GM04504 (cell line): ENCODE measurements at regions not wholly inside any gene's neighbourhood (a gene's known extent, or its start where the extent isn't known, plus 50 kb on each side); places are given as distances from the start of the nearest gene placed in this dataset.

ENCODE experiments used
- DNase-seq: peaks from one replicate; pipeline ENCODE4 v3.0.0-alpha.2; 2012; ENCODE audit warnings: low read depth

DNA sequence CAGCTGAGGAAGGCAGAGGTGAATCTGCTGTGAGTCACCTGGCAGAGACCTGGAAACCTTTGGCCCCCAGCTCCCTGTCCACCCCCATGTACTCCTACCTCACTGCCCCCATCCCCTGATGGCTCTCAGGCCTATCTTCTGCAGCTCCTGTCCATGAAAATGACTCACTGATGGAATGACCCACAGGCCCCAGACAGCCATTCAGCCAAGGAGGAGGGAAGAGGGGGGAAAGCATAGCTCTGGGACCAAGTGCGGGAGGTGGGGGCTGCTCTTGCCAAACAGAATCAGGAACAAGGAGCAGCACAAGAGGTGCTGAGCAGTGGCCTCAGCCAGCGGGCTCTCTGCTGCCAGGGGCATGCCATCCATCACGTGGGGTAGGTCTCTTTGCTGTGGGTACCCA is 111.4 kb upstream of the C1QTNF9B start:
- DNase-seq, result no peak

DNA sequence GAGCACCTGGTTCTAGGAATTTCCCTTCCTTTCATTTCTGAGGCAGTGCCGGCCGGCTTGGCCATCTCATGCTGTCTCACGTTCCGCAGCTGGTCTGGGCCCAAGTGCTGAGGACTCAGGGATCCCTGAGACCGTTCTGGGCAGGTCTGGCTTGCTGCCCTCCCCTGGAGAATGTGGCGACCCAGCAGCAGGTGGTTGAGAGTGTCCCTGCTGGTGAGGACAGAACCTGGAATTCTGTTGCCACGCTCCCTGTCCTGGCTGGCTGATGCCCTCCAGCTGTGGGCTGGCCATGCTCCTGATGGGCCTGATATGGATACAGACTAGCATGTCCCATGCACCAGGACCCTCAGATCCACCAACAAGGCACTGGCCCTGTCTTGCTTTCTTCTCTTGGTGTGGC is 114.0 kb upstream of the C1QTNF9B start:
- DNase-seq, result no peak

DNA sequence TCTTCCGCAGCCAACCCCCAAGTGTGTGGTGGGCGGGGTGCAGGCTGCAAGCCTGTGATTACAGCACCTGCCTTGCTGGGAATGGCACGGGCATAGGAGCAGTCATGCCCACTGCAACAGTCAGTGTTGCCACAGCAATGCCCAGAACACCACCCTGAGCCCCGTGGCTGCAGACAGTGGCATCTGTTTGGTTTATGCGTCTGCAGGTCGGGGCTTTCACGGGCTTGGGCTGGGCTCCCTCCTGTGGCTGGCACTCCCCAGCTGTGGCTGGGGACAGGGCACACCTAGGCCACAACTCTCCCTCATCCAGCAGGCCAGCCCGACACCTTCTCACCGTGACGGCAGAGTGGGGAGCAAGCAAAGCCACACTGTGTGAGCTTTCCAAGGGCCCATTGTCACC is 115.3 kb upstream of the C1QTNF9B start:
- DNase-seq, result no peak

DNA sequence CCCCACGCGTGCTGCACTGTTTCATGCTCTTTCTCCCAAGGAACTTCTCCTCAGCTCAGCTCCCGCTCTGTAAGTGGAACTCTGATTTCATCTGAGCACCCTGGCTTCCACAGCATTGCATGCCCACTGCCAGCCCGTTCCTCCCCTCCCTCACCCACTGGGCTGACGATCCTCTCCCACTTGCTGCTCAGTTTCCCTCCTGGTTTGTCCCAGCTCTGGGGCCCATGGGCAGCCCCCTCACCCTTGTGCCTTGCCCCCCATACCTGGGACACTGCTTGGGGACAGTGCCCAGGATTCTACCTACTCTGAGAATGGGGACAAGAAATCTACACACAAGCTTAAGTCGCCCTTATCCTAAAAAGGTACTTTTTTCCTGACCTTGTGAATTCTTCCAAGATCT is 115.9 kb upstream of the C1QTNF9B start:
- no peak for DNase-seq

DNA sequence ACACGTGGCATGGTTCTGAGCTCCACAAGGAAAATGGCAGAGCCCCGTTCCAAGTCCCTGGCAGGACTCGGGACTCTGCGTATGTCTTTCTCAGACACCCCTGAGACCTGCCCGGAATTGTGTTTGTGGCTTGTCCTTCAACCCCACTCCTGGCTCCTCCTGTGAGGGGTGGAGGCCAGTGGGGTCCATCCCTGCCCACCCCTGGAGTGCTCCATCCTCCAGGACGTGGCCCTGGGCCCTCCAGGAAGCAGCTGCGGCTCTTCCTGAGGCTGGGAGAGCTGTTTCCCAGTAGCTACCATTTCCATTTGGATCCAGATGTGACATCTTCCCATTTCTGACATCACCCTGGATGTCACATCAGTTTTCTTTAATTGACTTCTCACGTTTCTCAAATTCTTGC is 118.7 kb upstream of the C1QTNF9B start:
- DNase-seq, result no peak

DNA sequence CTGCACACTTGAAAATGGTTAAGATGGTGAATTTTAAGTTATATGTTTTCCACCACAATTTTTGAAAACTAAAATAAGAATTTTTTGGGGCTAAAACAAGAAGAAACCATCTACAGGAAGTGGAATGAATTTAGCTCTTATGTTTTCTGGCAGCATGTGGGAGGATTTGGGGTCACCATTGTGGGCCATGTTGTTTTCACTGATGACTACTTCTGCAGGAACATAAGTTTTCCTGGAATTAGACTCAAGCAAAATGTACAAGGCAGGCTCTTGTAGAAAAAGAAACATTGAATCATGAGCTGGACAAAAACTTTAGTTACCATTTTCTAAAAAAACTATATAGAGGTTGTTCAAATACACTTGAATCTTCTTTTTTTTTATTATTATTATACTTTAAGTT is 125.3 kb upstream of the C1QTNF9B start:
- no peak for DNase-seq

DNA sequence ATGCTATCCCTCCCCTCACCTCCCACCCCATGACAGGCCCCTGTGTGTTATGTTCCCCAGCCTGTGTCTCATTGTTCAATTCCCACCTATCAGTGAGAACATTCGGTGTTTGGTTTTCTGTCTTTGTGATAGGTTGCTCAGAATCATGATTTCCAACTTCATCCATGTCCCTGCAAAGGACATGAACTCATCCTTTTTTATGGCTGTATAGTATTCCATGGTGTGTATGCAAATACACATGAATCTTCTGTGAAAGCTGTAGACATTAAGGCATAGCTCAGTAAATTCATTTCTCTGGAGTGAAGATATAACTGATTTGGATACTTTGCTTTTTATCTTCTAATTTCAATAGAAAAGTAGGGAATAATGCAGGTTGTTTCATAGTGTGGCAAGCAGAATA is 125.8 kb upstream of the C1QTNF9B start:
- no peak for DNase-seq

DNA sequence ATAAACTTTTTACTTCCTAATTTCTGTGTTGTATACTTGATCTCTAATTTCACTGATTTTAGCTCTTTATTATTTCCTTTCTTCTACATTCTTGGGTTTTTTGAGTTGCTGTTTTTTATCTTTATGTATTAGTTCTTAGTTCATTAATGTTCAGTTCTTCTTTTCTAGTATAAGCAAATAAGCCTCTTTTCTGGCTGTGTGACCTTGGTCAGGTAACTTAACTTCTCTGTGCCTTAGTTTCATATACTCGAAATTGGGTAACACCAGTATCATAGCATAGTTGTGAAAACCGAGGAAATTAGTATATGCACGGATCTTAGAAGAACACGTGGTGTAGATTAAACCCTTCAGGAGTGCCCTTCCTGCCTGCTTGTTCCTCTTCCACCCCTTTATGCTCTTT is 130.2 kb upstream of the C1QTNF9B start:
- no peak for DNase-seq

DNA sequence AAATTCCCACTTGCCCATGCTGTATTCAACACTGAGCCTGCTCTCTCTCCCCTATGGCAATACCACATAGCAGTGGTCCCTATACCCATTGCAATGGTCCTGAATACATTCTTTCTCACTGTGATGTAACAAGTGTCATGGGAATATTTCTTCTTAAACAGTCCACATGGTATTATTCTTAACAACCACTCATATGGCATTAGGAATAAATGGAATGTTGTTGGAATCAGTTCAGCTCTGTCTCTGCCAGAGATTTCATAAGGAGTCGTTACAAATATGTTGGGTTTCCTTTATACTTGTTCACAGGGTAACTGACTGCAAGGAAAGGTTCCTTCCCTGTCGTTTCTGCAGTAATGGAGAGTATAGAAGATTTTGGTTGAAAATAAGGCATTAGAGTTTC is 128.3 kb upstream of the SPATA13 start:
- peak; percentile 83 for DNase-seq

DNA sequence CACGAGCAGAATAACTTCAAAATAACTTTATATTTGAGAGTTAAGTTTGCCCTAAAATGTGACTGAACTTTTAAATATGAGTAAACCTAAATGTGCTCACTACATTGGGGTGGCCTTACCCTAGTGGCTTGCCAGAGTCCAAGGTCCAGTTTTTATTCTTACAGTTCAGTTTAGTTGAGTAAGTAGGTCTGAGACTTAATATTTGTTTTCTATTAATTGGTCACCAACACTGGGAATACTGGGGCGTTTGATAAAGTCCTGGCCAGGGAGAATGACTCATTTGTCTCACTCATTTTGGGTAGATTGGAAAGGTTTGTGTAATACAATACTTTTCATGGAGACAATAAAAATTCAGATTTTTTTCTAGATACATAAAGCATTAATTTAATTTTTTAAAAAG is 127.8 kb upstream of the SPATA13 start:
- no peak for DNase-seq

DNA sequence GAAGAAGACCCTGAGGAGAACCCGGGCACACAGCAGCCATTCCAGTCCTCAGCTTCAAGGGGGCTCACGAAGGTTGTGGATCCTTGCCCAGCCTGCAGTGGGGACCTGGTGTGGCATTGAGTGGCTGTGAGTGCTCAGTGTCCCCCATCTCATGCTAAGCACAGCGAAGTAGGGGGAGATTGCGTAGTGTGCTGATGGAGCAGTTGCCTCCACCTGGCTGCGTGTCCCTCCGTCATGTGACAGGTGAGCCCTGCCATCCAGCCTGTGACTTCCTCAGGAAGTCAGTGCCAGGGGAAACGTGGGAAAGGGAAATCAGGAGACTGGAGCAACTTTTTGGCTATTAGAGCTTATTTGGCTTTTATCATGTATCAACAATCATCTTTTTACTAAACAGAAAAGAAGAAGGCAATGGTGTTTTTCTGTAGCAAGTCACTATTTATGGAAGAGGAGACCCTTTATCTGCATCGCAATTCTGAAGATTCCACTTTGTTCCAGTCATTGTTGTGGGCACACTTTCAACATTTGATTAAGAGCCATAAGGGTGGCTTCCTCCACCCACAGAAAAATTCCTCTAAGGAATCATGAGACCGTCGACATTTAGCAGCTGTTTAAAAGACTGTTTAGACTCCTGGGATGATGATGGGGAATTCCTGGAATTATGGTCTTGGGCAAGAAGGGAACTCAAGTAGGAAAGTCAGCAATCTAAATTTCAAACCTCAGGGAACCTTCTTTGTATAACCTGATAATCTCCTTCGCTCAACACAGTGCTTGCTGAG is 126.8 kb upstream of the SPATA13 start:
- peak; percentile 67 for DNase-seq

DNA sequence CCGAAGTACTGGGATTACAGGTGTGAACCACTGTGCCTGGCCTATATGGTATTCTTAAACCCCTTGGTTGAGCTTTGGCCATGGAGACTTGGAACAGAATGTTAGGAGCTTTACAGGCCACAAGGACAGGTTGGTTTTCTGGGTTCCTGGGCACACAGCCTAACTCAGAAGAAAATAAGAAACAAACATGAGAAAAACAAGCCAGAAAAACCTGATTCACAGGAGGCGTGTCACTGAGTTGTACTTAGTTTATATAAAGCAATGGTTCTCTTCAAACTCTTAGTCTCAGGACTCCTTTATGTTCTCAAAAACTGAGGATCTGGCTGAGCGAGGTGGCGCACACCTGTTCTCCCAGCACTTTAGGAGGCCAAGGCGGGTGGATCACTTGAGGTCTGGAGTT is 125.1 kb upstream of the SPATA13 start:
- DNase-seq, result no peak

DNA sequence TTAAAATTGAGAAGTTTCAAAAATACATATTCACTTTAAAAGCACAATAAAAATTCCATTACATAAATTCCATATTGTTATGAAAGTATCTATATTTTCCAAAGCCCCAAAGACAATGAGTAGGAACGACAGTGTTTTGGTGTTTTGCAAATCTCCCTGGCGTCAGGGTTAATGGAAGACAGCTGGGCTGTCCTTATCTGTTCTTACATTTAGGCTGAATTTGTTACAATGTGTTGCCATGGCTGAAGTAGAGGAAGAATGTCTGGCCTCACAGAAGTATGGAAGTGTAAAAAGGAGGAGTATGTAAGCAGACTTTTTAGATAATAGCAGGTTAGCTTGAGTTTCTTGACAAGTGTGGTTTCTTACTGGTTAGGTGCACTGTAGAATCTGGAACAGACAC is 124.4 kb upstream of the SPATA13 start:
- no peak for DNase-seq

DNA sequence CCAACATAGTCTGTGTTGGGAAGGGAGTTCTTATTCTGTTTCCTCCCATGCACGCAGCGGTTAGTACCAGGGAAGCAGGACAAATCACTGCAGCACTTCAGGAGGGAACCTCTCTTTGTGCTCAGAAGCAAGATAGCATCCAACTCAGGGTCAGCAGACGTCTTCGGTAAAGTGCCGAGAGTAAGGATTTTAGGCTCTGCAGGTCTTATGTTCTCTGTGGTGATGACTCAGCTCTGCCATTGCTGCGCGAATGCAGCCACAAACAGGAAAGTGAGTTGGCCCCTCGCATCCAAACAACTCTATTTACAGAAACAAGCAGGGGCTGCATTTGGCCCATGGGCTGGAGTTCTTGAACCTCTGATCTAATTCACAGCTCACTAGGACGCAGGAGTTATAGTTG is 122.1 kb upstream of the SPATA13 start:
- DNase-seq, result no peak

DNA sequence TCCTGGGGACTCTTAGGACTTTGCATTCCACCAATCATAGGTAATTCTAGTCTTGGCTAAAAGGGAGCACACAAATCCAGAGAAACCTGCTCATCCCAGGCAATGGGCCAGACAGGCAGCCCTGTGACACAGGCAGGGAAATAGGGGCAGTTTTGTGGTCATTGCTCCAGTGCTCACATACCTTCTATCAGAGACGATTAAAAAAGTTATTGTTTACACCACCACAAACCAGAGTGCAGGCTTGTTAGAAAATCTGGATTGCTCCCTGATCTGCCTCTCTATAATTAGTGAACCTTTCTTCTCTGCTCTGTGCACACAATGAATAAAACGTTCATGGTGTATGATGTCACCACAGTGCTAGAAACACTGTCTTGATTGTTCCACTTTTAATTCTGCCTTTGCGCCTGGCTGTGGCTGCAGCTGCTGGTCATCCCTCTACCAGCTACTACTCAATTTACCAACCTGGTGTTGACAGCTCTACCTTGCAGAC is 121.6 kb upstream of the SPATA13 start:
- DNase-seq, result no peak

DNA sequence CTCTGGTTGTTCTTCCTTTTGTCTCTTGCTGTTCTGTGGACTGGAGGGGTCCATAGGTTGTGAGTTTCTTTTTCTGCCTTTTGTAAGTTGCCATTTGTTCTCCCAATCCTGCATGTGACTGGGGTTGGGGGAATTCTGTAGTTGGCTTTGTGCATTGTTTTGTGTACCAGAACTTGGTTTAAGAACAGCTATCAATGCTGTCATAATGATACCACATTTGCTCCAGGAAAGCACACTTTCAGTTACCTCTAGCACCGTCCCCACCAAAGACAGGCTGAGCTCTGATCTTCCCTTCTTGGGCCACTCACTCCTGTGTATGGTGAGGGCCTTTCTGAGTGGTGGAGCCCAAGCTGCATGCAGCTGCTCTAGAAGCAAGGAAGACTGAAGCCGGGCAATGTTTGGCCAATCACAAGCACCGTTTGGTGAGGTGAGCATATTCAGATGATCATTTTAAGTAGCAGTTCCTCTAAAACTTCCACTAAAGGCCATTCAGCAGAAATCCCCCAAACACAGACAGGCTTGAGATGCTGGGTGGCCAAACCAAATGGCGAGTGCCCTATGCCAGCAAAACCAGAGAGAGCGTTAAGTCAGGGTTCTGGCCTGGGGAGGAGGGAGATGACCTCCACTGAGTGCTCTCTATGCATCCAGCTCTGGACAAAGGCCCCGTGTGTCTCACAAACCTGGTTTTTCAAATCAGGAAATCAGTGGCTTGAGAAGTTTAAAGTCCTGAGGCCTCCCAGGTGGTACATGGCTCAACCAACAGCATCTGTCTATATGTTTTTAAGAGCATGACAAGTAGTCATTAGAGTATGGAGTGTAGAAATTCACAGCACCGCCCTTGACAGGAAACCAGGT is 120.7 kb upstream of the SPATA13 start:
- no peak for DNase-seq

DNA sequence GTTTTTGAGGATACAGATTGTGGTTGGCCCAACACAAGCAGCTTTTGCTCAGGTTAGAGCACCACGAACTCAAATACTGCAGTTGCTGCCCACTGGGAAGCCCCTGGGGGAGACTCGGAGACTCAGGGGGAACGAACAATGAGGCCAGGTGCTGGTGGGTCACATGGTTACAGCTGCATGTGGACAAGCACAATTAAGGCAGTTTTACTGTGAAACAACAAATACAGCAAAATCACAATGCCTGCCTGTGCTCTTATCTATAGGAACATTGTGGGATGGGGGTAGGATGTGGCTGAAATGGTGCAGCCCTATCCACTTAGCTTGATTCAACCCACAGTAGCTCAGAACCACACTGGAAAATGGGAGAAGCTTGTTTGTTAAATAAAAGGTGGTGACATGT is 119.7 kb upstream of the SPATA13 start:
- DNase-seq, result no peak

DNA sequence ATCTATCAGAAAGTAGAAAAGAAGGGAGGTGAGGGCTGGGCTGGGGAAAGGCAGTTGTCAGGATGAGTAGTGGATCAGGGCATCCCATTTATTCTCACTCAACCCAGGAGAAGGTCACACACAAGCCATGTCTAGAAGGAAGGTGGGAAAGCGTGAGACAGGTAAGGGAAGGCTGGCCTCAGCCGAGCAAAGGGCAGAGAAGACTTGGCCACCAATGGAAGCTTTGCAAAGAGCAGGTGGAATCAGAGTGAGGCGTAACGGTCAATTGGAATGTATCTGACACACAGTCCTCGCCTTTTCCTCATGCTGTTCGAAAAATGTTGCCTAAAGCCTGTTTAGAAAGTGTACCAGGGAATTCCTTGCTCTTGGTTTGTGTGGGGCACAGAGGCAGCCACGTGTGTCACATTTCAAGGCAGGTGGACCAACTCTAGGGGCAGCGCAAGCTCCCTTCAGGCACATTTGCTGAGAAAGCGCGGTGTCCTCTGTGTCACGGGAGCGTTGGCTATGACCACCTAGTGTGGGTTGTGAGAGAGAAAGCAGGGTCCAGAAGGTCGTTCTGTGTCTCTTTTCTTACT is 118.8 kb upstream of the SPATA13 start:
- DNase-seq, result no peak

DNA sequence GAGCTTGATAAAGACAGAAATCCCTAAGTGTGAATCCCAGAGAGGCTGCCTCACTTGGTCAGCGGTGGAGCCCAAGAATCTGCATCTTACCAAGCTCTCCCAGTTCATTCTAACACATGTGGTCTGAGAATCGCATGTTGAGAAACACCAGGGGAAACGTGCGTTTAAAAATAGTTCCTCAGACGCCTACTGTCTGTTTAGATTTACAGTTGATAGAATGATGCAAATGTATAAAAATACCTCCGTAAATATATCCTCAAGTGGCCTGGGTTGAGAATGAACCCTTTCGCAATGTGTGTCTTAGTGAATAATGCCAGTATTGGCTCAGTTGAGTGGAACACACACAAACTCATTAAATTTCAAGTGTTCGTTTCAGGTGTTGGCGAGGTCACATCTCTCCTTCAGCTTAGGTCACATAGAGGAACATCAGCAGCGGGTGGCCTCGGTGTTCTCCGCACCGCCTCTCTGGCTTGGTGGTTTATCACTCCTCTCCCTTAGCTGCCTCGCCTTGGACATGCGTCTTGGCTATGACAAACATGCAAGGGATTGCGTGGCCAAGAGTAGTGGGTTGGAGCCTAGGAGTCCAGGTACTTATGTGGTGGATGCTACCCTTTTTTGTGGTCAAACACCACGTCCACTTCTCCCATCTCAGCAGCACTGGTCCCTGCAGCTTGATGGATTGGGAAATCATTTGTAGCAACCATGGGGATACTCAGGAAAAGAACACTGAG is 117.6 kb upstream of the SPATA13 start:
- DNase-seq, result no peak

DNA sequence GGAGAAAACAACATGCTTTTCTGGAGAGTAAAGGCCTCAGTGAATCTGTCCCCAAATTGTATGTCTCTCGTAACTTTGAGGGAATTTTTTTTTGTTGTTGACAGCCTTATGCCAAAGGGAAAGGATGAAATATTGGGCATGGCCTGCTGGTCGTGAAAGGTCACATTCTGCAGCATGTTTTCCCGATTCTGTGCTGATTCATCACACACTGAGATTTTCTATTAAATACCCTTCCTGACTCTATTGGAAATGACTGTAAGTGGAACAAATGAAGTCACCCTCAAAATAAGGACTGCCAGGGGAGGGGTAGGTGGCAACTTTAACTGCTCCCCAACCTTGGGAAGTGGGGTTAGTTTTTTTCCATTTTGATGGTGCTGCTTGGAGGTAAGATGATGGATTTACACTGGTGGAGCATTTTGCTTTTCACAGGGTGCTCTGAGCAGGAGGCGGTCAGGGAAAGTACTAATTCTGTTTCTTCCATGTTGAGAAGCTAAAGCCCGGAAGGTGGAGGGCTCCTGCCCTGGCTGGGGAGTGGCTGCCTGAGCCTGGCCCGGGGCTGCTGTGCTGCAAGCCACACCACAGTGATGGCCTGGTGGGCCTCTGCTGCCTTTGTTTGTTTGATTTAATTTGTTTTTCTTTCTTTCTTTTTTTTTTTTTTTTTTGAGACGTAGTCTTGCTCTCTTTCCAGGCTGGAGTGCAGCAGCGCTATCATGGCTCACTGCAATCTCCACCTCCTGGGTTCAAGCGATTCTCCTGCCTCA is 116.8 kb upstream of the SPATA13 start:
- DNase-seq, result no peak

DNA sequence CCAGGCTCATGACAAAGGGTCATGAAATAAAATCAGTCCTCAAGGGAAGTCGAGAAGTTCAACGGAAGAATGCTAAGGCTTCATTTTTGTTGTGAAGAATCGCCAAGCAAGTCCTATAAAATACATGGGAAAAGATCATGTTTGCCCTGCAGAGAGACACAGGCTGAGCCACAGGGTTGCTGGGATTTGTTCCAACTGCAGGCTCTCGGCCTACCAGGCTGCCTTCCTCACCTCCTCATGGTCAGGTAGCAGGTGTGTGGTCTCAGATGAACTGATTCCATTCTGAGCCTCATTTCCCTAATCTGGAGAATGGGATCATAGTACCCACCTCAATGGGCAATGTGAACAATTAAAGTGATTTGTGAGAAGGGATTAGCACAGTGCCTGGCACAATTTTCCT is 114.9 kb upstream of the SPATA13 start:
- DNase-seq, result no peak

DNA sequence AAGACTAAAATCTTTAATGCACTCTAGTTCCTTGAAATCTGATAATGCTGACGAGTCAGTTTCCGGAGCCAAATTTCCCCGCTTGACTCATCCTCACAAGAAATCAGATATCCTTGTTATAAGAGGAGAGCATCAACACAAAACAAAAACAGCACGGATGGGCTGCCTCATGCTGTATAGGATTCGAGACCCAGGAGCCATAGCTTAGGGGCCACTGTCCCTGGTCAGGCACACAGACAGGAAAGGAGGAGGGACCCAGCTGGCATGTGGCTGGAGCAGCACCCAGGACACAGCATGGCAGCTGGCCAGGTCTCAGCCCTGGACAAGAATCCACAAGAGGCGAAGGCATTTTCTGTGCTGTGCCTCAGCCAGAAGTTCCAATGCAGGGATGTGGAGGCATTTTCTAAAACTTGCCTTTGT is 110.2 kb upstream of the SPATA13 start:
- no peak for DNase-seq
